ENCODE measurements at regions not wholly inside any gene's neighbourhood (a gene's known extent, or its start where the extent isn't known, plus 50 kb on each side); places are given as distances from the start of the nearest gene placed in this dataset.

DNA sequence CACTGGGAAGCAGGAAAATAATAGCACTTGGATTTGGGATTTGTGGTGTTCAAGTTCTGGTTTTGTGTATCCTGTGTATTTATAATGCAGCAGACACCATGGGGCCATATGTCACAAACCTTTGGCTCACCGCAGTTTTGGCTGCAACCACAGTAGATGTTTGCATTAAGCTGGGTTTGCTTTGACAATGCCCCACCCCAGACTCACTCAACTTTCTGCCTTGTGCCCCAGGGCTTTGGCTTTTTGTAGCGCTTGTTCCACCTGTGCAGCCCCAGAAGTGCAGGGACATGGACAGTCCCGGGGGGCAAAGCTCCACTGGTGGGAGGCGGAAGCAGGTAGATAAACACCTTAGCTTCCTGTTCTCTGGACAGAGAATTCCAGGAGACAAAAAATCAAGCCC lies 446.9 kb downstream of the MED13L start:
- Histone ChIP-seq H3K9ac (ENCODE audit: insufficient read depth in 1 of 2, low read length in 2 of 2) (no peak overlapping the region), H3K4me1 (ENCODE audit: control insufficient read depth in 5 of 5, insufficient read depth in 5 of 5, low read length in 5 of 5) (no peaks in the 10 kb centered on the region), H3K36me3 (ENCODE audit: control insufficient read depth in 4 of 4, insufficient read depth in 4 of 4, low read length in 4 of 4) (no peaks in the 10 kb centered on the region), H3K27me3 (ENCODE audit: control insufficient read depth in 3 of 3, insufficient read depth in 3 of 3, low read length in 2 of 3) (no peaks in the 10 kb centered on the region), H3K4me3 (no peak overlapping the region), H3K27ac (ENCODE audit: low read depth in 1 of 2, low read length in 1 of 2) (no peak overlapping the region), H3K9me3 (ENCODE audit: control insufficient read depth in 4 of 4, insufficient read depth in 3 of 4, low read length in 3 of 4) (peaks cover 0 to 4% (median 0%) of the 10 kb centered on the region in 4 donors)
- no peak for ATAC-seq (ENCODE audit: insufficient read depth, low FRiP score)
- TF ChIP-seq, protein P1, sequence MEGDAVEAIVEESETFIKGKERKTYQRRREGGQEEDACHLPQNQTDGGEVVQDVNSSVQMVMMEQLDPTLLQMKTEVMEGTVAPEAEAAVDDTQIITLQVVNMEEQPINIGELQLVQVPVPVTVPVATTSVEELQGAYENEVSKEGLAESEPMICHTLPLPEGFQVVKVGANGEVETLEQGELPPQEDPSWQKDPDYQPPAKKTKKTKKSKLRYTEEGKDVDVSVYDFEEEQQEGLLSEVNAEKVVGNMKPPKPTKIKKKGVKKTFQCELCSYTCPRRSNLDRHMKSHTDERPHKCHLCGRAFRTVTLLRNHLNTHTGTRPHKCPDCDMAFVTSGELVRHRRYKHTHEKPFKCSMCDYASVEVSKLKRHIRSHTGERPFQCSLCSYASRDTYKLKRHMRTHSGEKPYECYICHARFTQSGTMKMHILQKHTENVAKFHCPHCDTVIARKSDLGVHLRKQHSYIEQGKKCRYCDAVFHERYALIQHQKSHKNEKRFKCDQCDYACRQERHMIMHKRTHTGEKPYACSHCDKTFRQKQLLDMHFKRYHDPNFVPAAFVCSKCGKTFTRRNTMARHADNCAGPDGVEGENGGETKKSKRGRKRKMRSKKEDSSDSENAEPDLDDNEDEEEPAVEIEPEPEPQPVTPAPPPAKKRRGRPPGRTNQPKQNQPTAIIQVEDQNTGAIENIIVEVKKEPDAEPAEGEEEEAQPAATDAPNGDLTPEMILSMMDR (IDR thresholded peaks at IDR 0.05; ENCODE audit: control extremely low read depth, extremely low read depth): no peak
- 78 to 86% methylated on average over 4 of the region's 4 CpGs for WGBS, 2 donors
- no peak for DNase-seq

- DNase-seq (no peak), ATAC-seq (ENCODE audit: insufficient read depth, low FRiP score) (no peak)
- Histone ChIP-seq H3K27me3 (ENCODE audit: control insufficient read depth in 3 of 3, insufficient read depth in 3 of 3, low read length in 2 of 3) (no peaks in the 10 kb centered on the region), H3K9me3 (ENCODE audit: control insufficient read depth in 4 of 4, insufficient read depth in 3 of 4, low read length in 3 of 4) (peaks cover 0 to 5% (median under 1%) of the 10 kb centered on the region in 4 donors), H3K9ac (ENCODE audit: insufficient read depth in 1 of 2, low read length in 2 of 2) (no peak overlapping the region), H3K4me1 (ENCODE audit: control insufficient read depth in 5 of 5, insufficient read depth in 5 of 5, low read length in 5 of 5) (no peaks in the 10 kb centered on the region), H3K4me3 (no peak overlapping the region), H3K27ac (ENCODE audit: low read depth in 1 of 2, low read length in 1 of 2) (no peak overlapping the region), H3K36me3 (ENCODE audit: control insufficient read depth in 4 of 4, insufficient read depth in 4 of 4, low read length in 4 of 4) (no peaks in the 10 kb centered on the region)
- WGBS, 2 donors: 69 to 81% methylated on average over 3 of the region's 3 CpGs
- TF ChIP-seq, protein P1 (IDR thresholded peaks at IDR 0.05; ENCODE audit: control extremely low read depth, extremely low read depth): no peak
These were observed 447.4 kb downstream of the MED13L start for GRCh38 chr12:115830070-115830469.

- H3K9me3 ChIP-seq (ENCODE audit: control insufficient read depth in 4 of 4, insufficient read depth in 3 of 4, low read length in 3 of 4): peaks cover 0 to 6% (median 2%) of the 10 kb centered on the region in 4 donors
- H3K36me3 ChIP-seq (ENCODE audit: control insufficient read depth in 4 of 4, insufficient read depth in 4 of 4, low read length in 4 of 4): no peaks in the 10 kb centered on the region
- no peak overlapping the region for H3K4me3 ChIP-seq
- DNase-seq (no peak), ATAC-seq (ENCODE audit: insufficient read depth, low FRiP score) (no peak)
- H3K27me3 ChIP-seq (ENCODE audit: control insufficient read depth in 3 of 3, insufficient read depth in 3 of 3, low read length in 2 of 3): no peaks in the 10 kb centered on the region
- H3K9ac ChIP-seq (ENCODE audit: insufficient read depth in 1 of 2, low read length in 2 of 2): no peak overlapping the region
- TF ChIP-seq, protein P1 (IDR thresholded peaks at IDR 0.05; ENCODE audit: control extremely low read depth, extremely low read depth): no peak
- no peaks in the 10 kb centered on the region for H3K4me1 ChIP-seq (ENCODE audit: control insufficient read depth in 5 of 5, insufficient read depth in 5 of 5, low read length in 5 of 5)
- H3K27ac ChIP-seq (ENCODE audit: low read depth in 1 of 2, low read length in 1 of 2): no peak overlapping the region
- WGBS, 2 donors: 80% methylated on average over 4 of the region's 4 CpGs
These were observed 449.3 kb downstream of the MED13L start for GRCh38 chr12:115828168-115828567.

DNA sequence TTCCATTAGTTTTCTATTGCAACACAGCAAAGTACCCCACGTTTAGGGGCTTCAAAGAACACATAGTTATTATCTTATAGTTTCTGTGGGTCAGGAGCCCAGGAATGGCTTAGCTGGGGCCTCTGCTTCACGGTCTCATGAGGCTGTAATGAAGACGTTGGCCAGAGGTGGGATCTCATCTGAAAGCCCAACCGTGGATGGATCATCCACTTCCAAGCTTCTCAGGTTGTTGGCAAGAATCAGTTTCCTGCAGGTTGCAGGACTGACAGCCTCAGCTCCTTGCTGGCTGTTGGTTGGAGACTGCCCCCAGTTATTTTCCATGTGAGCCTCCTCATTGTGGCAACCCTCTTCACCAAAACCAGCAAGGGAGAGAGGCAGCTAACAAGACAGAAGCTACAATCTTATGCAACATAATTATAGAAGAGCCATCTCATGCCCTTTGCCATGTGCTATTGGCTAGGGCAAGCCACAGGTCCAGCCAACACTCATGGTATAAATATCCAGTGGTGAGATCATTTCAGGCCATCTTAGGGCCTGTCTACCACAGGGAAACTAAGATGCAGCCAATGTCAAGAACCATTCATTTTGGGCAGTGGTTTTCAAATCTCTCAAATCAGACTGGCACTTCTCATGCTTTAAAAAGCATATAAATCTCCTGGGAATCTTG lies 452.4 kb downstream of the MED13L start:
- WGBS, 2 donors: 89 to 91% methylated on average over 4 of the region's 4 CpGs
- DNase-seq (no peak), ATAC-seq (ENCODE audit: insufficient read depth, low FRiP score) (no peak)
- Histone ChIP-seq H3K9ac (ENCODE audit: insufficient read depth in 1 of 2, low read length in 2 of 2) (no peak overlapping the region), H3K27ac (ENCODE audit: low read depth in 1 of 2, low read length in 1 of 2) (no peak overlapping the region), H3K9me3 (ENCODE audit: control insufficient read depth in 4 of 4, insufficient read depth in 3 of 4, low read length in 3 of 4) (peaks cover 0 to 4% (median 2%) of the 10 kb centered on the region in 4 donors), H3K27me3 (ENCODE audit: control insufficient read depth in 3 of 3, insufficient read depth in 3 of 3, low read length in 2 of 3) (no peaks in the 10 kb centered on the region), H3K4me3 (no peak overlapping the region), H3K36me3 (ENCODE audit: control insufficient read depth in 4 of 4, insufficient read depth in 4 of 4, low read length in 4 of 4) (no peaks in the 10 kb centered on the region), H3K4me1 (ENCODE audit: control insufficient read depth in 5 of 5, insufficient read depth in 5 of 5, low read length in 5 of 5) (no peaks in the 10 kb centered on the region)
- TF ChIP-seq, protein P1 (IDR thresholded peaks at IDR 0.05; ENCODE audit: control extremely low read depth, extremely low read depth): no peak
